ENCODE measurements at regions not wholly inside any gene's neighbourhood (a gene's known extent, or its start where the extent isn't known, plus 50 kb on each side); places are given as distances from the start of the nearest gene placed in this dataset.

GRCh38 chr4:3706111-3706511, 60.1 kb upstream of the ADRA2C start:
- H3K9me3 Mint-ChIP-seq, result no peaks in the 10 kb centered on the region
- H3K27me3 Mint-ChIP-seq (ENCODE audit: low read depth), result peaks cover 34% of the 10 kb centered on the region
- no peak for DNase-seq (ENCODE audit: low read depth, low spot score)
- no peaks in the 10 kb centered on the region for H3K36me3 Mint-ChIP-seq (ENCODE audit: low read depth)
- TF ChIP-seq CTCF (conservative IDR thresholded peaks at IDR 0.05), result no peak
- peaks cover 9% of the 10 kb centered on the region for H3K4me1 Mint-ChIP-seq
- H3K4me3 Mint-ChIP-seq, result no peak overlapping the region
- H3K27ac Mint-ChIP-seq (ENCODE audit: unreplicated experiment), result no peak overlapping the region

GRCh38 chr4:3705236-3705987, 60.8 kb upstream of the ADRA2C start:
- Mint-ChIP-seq H3K9me3 (no peaks in the 10 kb centered on the region), H3K36me3 (ENCODE audit: low read depth) (no peaks in the 10 kb centered on the region), H3K4me3 (no peak overlapping the region), H3K27ac (ENCODE audit: unreplicated experiment) (peak overlapping the region; percentile 43), H3K4me1 (peaks cover 6% of the 10 kb centered on the region), H3K27me3 (ENCODE audit: low read depth) (peaks cover 32% of the 10 kb centered on the region)
- no peak for DNase-seq (ENCODE audit: low read depth, low spot score)
- no peak for TF ChIP-seq CTCF (conservative IDR thresholded peaks at IDR 0.05)

GRCh38 chr4:3704669-3705068, 61.5 kb upstream of the ADRA2C start:
- peaks cover 6% of the 10 kb centered on the region for H3K4me1 Mint-ChIP-seq
- H3K9me3 Mint-ChIP-seq, result no peaks in the 10 kb centered on the region
- peaks cover 32% of the 10 kb centered on the region for H3K27me3 Mint-ChIP-seq (ENCODE audit: low read depth)
- no peak for DNase-seq (ENCODE audit: low read depth, low spot score)
- TF ChIP-seq CTCF (conservative IDR thresholded peaks at IDR 0.05), result no peak
- no peak overlapping the region for H3K4me3 Mint-ChIP-seq
- H3K27ac Mint-ChIP-seq (ENCODE audit: unreplicated experiment), result no peak overlapping the region
- no peaks in the 10 kb centered on the region for H3K36me3 Mint-ChIP-seq (ENCODE audit: low read depth)

- H3K4me3 Mint-ChIP-seq, result no peak overlapping the region
- no peak overlapping the region for H3K27ac Mint-ChIP-seq (ENCODE audit: unreplicated experiment)
- peaks cover 6% of the 10 kb centered on the region for H3K4me1 Mint-ChIP-seq
- TF ChIP-seq CTCF (conservative IDR thresholded peaks at IDR 0.05), result no peak
- H3K9me3 Mint-ChIP-seq, result no peaks in the 10 kb centered on the region
- no peak for DNase-seq (ENCODE audit: low read depth, low spot score)
- H3K27me3 Mint-ChIP-seq (ENCODE audit: low read depth), result peaks cover 26% of the 10 kb centered on the region
- no peaks in the 10 kb centered on the region for H3K36me3 Mint-ChIP-seq (ENCODE audit: low read depth)
Measured at GRCh38 chr4:3703677-3704521, 62.3 kb upstream of the ADRA2C start.

GRCh38 chr4:3703343-3703676, 62.9 kb upstream of the ADRA2C start:
- Mint-ChIP-seq H3K36me3 (ENCODE audit: low read depth) (no peaks in the 10 kb centered on the region), H3K27me3 (ENCODE audit: low read depth) (peaks cover 29% of the 10 kb centered on the region), H3K9me3 (no peaks in the 10 kb centered on the region), H3K4me3 (no peak overlapping the region), H3K27ac (ENCODE audit: unreplicated experiment) (no peak overlapping the region), H3K4me1 (peaks cover 6% of the 10 kb centered on the region)
- DNase-seq (ENCODE audit: low read depth, low spot score), result no peak
- TF ChIP-seq CTCF (conservative IDR thresholded peaks at IDR 0.05), result no peak

All from neural crest cell (in vitro differentiated cells).